Uterus (tissue), 2 donors: ENCODE measurements at regions not wholly inside any gene's neighbourhood (a gene's known extent, or its start where the extent isn't known, plus 50 kb on each side); places are given as distances from the start of the nearest gene placed in this dataset.

ENCODE experiments used
- POLR2A ChIP-seq, 2 donors: fragments of 450-650 bp; IDR thresholded peaks; one replicate each; pipeline ENCODE4 v1.6.1; 2016; ENCODE audit warnings: antibody characterized with exemption in 2 of 2, mild to moderate bottlenecking in 1 of 2, moderate library complexity in 1 of 2
- TF ChIP-seq, protein P1 (sequence below), 4 experiments: fragments of 200-600 bp in 2 of 4; fragments of 450-650 bp in 2 of 4; sonication (generic) in 2 of 4; IDR thresholded peaks; one replicate each; pipeline ENCODE4 v1.5.1; 2016 to 2019; ENCODE audit warnings: antibody characterized with exemption in 4 of 4, mild to moderate bottlenecking in 2 of 4, moderate library complexity in 1 of 4

DNA sequence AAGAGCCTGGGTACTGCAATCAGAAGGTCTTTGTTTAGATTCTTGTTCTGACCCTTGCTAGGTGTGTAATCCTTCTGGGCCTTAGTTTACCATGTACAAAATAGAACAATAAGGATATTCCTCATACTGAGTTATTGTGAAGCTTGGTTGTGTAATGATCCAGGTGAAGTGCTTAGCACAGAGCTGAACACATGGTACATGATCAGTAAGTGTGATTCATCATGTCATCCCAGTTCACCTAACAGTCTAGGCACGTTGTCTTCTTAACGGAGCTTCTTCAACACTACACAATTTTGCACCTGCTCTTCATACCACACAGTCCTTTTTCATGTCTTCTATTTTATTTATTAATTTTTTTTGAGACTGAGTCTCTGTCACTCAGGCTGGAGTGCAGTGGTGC lies 234.3 kb upstream of the TENM4 start:
- no peak for TF ChIP-seq POLR2A (IDR thresholded peaks at IDR 0.05)
- TF ChIP-seq, protein P1, sequence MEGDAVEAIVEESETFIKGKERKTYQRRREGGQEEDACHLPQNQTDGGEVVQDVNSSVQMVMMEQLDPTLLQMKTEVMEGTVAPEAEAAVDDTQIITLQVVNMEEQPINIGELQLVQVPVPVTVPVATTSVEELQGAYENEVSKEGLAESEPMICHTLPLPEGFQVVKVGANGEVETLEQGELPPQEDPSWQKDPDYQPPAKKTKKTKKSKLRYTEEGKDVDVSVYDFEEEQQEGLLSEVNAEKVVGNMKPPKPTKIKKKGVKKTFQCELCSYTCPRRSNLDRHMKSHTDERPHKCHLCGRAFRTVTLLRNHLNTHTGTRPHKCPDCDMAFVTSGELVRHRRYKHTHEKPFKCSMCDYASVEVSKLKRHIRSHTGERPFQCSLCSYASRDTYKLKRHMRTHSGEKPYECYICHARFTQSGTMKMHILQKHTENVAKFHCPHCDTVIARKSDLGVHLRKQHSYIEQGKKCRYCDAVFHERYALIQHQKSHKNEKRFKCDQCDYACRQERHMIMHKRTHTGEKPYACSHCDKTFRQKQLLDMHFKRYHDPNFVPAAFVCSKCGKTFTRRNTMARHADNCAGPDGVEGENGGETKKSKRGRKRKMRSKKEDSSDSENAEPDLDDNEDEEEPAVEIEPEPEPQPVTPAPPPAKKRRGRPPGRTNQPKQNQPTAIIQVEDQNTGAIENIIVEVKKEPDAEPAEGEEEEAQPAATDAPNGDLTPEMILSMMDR (IDR thresholded peaks at IDR 0.05), result no peak
